NB4 (cell line): ENCODE measurements at regions not wholly inside any gene's neighbourhood (a gene's known extent, or its start where the extent isn't known, plus 50 kb on each side); places are given as distances from the start of the nearest gene placed in this dataset.

ENCODE experiments used
- DNase-seq: peaks from one replicate; pipeline ENCODE4 v3.0.0; 2010; ENCODE audit warnings: low read depth
- H3K4me3 ChIP-seq: one replicate; pipeline ENCODE4 v1.5.1; 2011; ENCODE audit warnings: mild to moderate bottlenecking, low read depth, low read length, moderate library complexity
- CTCF ChIP-seq: IDR thresholded peaks from one replicate; pipeline ENCODE4 v1.5.1; 2012; ENCODE audit warnings: low read depth, low read length
- MAX ChIP-seq: IDR thresholded peaks from 2 replicates; pipeline ENCODE4 v1.6.1; 2011; ENCODE audit warnings: low read depth, low read length
- MYC ChIP-seq: IDR thresholded peaks from 2 replicates; pipeline ENCODE4 v1.6.1; 2011; ENCODE audit warnings: low read depth, low read length
- POLR2A ChIP-seq: IDR thresholded peaks from 2 replicates; pipeline ENCODE4 v1.6.1; 2011; ENCODE audit warnings: mild to moderate bottlenecking; ENCODE audit not compliant: insufficient read length; ENCODE audit errors: extremely low read depth

GRCh38 chr21:33985117-33986050 is 69.8 kb upstream of the ATP5PO start:
- TF ChIP-seq MAX (no peak), MYC (no peak), CTCF (no peak), POLR2A (no peak)
- no peak for DNase-seq
- no peak overlapping the region for H3K4me3 ChIP-seq

GRCh38 chr21:33984021-33984481 is 68.4 kb upstream of the ATP5PO start:
- DNase-seq: no peak
- no peak overlapping the region for H3K4me3 ChIP-seq
- TF ChIP-seq CTCF: no peak
- no peak for TF ChIP-seq MAX

GRCh38 chr21:33981391-33982101 is 65.9 kb upstream of the ATP5PO start:
- DNase-seq: peak; percentile 80
- H3K4me3 ChIP-seq: no peak overlapping the region
- TF ChIP-seq POLR2A: no peak
- no peak for TF ChIP-seq MYC
- no peak for TF ChIP-seq MAX
- no peak for TF ChIP-seq CTCF

GRCh38 chr21:33980276-33980916 is 64.8 kb upstream of the ATP5PO start:
- DNase-seq: peak; percentile 87
- peak; percentile 97 for TF ChIP-seq MAX
- peak; percentile 57; the same call in 1 of the 2 replicates for TF ChIP-seq MYC
- no peak for TF ChIP-seq CTCF
- no peak for TF ChIP-seq POLR2A
- H3K4me3 ChIP-seq: no peak overlapping the region

GRCh38 chr21:33978585-33978984 is 63.0 kb upstream of the ATP5PO start:
- TF ChIP-seq MYC (no peak), MAX (no peak), POLR2A (no peak), CTCF (no peak)
- no peak overlapping the region for H3K4me3 ChIP-seq
- no peak for DNase-seq
